GM12801 (cell line): ENCODE measurements at regions not wholly inside any gene's neighbourhood (a gene's known extent, or its start where the extent isn't known, plus 50 kb on each side); places are given as distances from the start of the nearest gene placed in this dataset.

ENCODE experiments used
- TF ChIP-seq, protein P1 (sequence below): IDR thresholded peaks from one replicate; pipeline ENCODE4 v1.5.1; 2011; ENCODE audit warnings: control low read depth; ENCODE audit not compliant: insufficient read length; ENCODE audit errors: extremely low read depth

GRCh38 chr18:1930291-1931270 is 640.7 kb downstream of the METTL4 start:
- TF ChIP-seq, protein P1, sequence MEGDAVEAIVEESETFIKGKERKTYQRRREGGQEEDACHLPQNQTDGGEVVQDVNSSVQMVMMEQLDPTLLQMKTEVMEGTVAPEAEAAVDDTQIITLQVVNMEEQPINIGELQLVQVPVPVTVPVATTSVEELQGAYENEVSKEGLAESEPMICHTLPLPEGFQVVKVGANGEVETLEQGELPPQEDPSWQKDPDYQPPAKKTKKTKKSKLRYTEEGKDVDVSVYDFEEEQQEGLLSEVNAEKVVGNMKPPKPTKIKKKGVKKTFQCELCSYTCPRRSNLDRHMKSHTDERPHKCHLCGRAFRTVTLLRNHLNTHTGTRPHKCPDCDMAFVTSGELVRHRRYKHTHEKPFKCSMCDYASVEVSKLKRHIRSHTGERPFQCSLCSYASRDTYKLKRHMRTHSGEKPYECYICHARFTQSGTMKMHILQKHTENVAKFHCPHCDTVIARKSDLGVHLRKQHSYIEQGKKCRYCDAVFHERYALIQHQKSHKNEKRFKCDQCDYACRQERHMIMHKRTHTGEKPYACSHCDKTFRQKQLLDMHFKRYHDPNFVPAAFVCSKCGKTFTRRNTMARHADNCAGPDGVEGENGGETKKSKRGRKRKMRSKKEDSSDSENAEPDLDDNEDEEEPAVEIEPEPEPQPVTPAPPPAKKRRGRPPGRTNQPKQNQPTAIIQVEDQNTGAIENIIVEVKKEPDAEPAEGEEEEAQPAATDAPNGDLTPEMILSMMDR = no peak

DNA sequence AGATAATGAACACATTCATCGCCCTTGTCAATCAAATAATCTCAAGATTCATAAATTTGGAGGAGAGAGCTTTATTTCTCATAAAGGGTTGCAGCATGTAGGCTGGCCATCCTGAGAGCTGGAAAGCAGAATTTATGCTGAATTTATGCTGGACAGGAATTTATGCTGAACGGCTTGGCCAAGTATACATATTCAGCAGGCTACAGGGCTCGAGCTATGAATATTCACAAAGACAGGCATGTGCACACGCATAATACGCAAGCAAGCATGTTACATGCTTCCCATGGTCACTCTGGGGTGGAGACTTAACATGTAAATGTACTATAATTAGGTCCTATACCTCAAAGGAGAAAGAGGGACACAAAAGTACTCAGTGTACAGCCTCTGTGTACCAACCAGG is 618.8 kb downstream of the METTL4 start:
- TF ChIP-seq, protein P1 = no peak

GRCh38 chr18:1954583-1955312 is 616.6 kb downstream of the METTL4 start:
- TF ChIP-seq, protein P1 = no peak

DNA sequence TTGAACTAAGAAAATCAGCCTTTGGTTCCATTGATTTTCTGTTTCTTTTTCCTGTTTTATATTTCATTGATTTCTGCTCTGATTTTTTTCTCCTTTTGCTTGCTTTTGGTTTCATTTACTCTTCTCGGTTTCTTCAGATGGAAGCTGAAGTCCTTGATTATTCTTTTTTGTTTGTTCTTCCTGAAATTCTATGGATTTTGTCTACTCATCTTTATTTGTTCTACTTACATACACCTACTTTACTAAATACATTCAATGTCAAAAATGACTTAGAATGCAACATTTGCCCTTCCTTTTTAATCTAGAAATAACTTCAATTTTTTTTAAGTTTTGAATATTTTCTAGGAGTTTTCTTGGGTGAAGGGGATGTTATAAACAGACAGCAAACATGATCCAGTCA is 612.5 kb downstream of the METTL4 start:
- TF ChIP-seq, protein P1 = no peak

DNA sequence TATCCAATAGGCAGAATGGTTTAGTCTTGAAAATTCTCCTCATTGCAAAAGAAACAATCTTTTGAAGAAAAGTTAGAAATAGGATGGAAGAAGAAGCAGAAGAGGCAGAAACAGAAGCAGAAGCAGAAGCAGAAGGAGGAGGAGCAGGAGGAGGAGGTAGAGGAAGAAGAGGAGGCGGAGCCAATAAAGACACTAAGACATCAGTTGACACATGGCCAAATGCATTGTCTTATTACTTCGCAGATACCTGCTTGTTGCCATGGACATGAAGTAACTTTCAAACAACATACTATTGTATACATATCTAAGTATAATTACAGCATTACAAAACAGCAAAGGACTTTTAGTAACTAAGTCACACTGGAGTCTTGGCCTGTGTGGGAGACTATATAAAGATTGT is 606.3 kb downstream of the METTL4 start:
- TF ChIP-seq, protein P1 = no peak

- TF ChIP-seq, protein P1 = no peak
Observed at GRCh38 chr18:1965541-1965940, 605.8 kb downstream of the METTL4 start.

DNA sequence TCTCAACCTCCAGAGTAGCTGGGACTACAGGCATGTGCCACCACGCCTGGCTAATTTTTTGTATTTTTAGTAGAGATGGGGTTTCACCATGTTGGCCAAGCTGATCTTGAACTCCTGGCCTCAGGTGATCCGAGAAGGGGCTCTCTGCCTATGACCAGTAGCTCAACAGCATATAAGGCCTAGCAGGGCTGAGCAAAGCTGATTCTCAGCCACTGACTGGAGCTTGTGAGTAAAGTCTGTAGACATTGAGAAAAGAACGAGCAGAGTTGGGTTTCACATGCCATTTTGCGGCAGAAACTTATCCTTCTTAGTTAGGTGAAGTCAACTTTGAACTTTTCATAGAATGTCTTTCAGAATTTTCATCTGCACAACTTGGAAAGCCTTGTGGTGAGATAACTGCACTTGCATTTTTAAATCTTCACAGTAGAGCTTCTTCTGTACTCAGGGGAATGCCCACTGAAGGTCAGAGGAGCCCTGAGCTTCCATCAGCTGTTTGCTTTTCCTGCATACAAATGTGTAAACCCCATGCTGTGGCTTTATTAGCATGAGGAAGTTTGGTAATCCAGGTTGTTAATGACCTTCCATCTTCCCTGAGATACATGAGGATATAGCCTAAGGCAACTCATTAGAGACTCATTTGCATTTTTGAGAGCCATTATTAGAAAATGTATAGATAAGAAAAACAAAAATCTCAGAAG is 602.4 kb downstream of the METTL4 start:
- TF ChIP-seq, protein P1 = no peak
